ENCODE measurements at regions not wholly inside any gene's neighbourhood (a gene's known extent, or its start where the extent isn't known, plus 50 kb on each side); places are given as distances from the start of the nearest gene placed in this dataset.

GRCh38 chr15:77748078-77749064 is 115.7 kb upstream of the LINGO1 start:
- Histone ChIP-seq H3K27ac (no peak overlapping the region), H3K4me3 (no peak overlapping the region)

- Histone ChIP-seq H3K27ac (no peak overlapping the region), H3K4me3 (no peak overlapping the region)
These were observed 114.7 kb upstream of the LINGO1 start for GRCh38 chr15:77747175-77748077.

GRCh38 chr15:77746254-77747174 is 113.8 kb upstream of the LINGO1 start:
- no peak overlapping the region for H3K4me3 ChIP-seq
- H3K27ac ChIP-seq = no peak overlapping the region

GRCh38 chr15:77744398-77744797 is 111.7 kb upstream of the LINGO1 start:
- no peak overlapping the region for H3K4me3 ChIP-seq
- H3K27ac ChIP-seq = no peak overlapping the region

- Histone ChIP-seq H3K27ac (no peak overlapping the region), H3K4me3 (no peak overlapping the region)
These were observed 109.9 kb upstream of the LINGO1 start for GRCh38 chr15:77742570-77742969.

GRCh38 chr15:77742127-77742526 is 109.4 kb upstream of the LINGO1 start:
- Histone ChIP-seq H3K27ac (no peak overlapping the region), H3K4me3 (no peak overlapping the region)

GRCh38 chr15:77741106-77741505 is 108.4 kb upstream of the LINGO1 start:
- Histone ChIP-seq H3K4me3 (no peak overlapping the region), H3K27ac (no peak overlapping the region)

GRCh38 chr15:77739591-77740378 is 107.1 kb upstream of the LINGO1 start:
- no peak overlapping the region for H3K27ac ChIP-seq
- H3K4me3 ChIP-seq = no peak overlapping the region

- Histone ChIP-seq H3K4me3 (no peak overlapping the region), H3K27ac (no peak overlapping the region)
These were observed 106.0 kb upstream of the LINGO1 start for GRCh38 chr15:77738441-77739302.

GRCh38 chr15:77738038-77738370 is 105.3 kb upstream of the LINGO1 start:
- Histone ChIP-seq H3K4me3 (no peak overlapping the region), H3K27ac (no peak overlapping the region)

GRCh38 chr15:77737238-77738037 is 104.7 kb upstream of the LINGO1 start:
- Histone ChIP-seq H3K27ac (no peak overlapping the region), H3K4me3 (no peak overlapping the region)

- no peak overlapping the region for H3K4me3 ChIP-seq
- no peak overlapping the region for H3K27ac ChIP-seq
These were observed 101.6 kb upstream of the LINGO1 start for GRCh38 chr15:77734306-77734705.

GRCh38 chr15:77733579-77734300 is 101.0 kb upstream of the LINGO1 start:
- H3K4me3 ChIP-seq = no peak overlapping the region
- no peak overlapping the region for H3K27ac ChIP-seq

- no peak overlapping the region for H3K4me3 ChIP-seq
- no peak overlapping the region for H3K27ac ChIP-seq
These were observed 100.0 kb upstream of the LINGO1 start for GRCh38 chr15:77732514-77733335.

- Histone ChIP-seq H3K27ac (no peak overlapping the region), H3K4me3 (no peak overlapping the region)
These were observed 99.2 kb upstream of the LINGO1 start for GRCh38 chr15:77731945-77732344.

GRCh38 chr15:77731067-77731466 is 98.4 kb upstream of the LINGO1 start:
- Histone ChIP-seq H3K4me3 (no peak overlapping the region), H3K27ac (no peak overlapping the region)
